Activated CD4-positive, alpha-beta T cell treated with anti-CD3 and anti-CD28 coated beads for 36 hours (primary cell): ENCODE measurements at regions not wholly inside any gene's neighbourhood (a gene's known extent, or its start where the extent isn't known, plus 50 kb on each side); places are given as distances from the start of the nearest gene placed in this dataset.

ENCODE experiments used
- ATAC-seq: fragments of 200-7000 bp; cut with Tn5 transposase; one replicate; pipeline ENCODE4 v1.10.0; 2021; ENCODE audit warnings: mild to moderate bottlenecking, moderate library complexity
- CTCF ChIA-PET: fragments of 350-600 bp; sonication (Branson Sonifier 250); formaldehyde crosslinking; loops from one replicate; lab custom pipeline; 2021; ENCODE audit warnings: antibody characterized with exemption; lab: Charles Lee
- POLR2A ChIA-PET: fragments of 350-600 bp; sonication (Branson Sonifier 250); formaldehyde crosslinking; loops from one replicate; lab custom pipeline; 2021; ENCODE audit warnings: antibody characterized with exemption, inconsistent platforms; lab: Charles Lee
- DNase-seq: peaks from one replicate; pipeline ENCODE4 v3.0.0-alpha.2; 2020
- H3K27ac Mint-ChIP-seq: one replicate; pipeline ENCODE4 v1.8.0; 2021; ENCODE audit warnings: mixed read lengths
- H3K27me3 Mint-ChIP-seq: one replicate; pipeline ENCODE4 v1.8.0; 2021; ENCODE audit warnings: mixed read lengths
- H3K36me3 Mint-ChIP-seq: one replicate; pipeline ENCODE4 v1.8.0; 2021; ENCODE audit warnings: low read depth, mixed read lengths
- H3K4me1 Mint-ChIP-seq: one replicate; pipeline ENCODE4 v1.8.0; 2021; ENCODE audit warnings: mixed read lengths
- H3K4me3 Mint-ChIP-seq: one replicate; pipeline ENCODE4 v1.8.0; 2021; ENCODE audit warnings: mild to moderate bottlenecking, moderate library complexity, mixed read lengths
- H3K9me3 Mint-ChIP-seq: one replicate; pipeline ENCODE4 v1.8.0; 2021; ENCODE audit warnings: low read depth, mixed read lengths
- intact Hi-C, 2 experiments: fragments of 100-400 bp; cut with DNase I in 1 of 2; cut with micrococcal nuclease in 1 of 2; formaldehyde crosslinking; loops; one replicate each; pipeline versions ENCODE4 v1.14.2 to v1.15.1; 2022 to 2024; cut with DNase I, micrococcal nuclease

DNA sequence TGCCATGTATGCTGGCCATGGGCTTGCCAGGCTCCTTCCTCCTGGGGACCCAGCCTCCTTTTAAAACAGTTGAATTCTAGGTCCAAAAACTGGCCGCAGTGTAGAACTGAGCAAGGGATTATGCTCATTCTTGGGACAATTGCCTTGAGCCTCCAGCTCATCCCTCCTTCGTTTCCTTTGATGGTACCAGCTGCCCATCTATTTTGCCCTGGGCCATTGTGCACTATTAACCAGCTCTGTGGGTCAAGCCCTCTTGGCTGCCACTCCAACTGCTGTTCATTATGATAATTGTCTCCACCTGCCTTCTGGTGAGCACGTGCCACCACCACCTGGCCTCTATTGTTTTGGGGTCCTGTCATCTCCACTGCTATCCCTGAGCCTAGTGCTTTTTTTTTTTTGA, 75.8 kb upstream of the SYN2 start:
- ChIA-PET CTCF (no interaction called here), POLR2A (no interaction called here)
- DNase-seq (no peak), ATAC-seq (no peak)
- Mint-ChIP-seq H3K27me3 (peaks cover 7% of the 10 kb centered on the region), H3K4me1 (no peaks in the 10 kb centered on the region), H3K4me3 (no peak overlapping the region), H3K36me3 (no peaks in the 10 kb centered on the region), H3K27ac (no peak overlapping the region), H3K9me3 (no peaks in the 10 kb centered on the region)
- intact Hi-C loops: no loop called here

GRCh38 chr3:11929531-11929930, 74.7 kb upstream of the SYN2 start:
- CTCF ChIA-PET: no interaction called here
- POLR2A ChIA-PET: no interaction called here
- no peak overlapping the region for H3K27ac Mint-ChIP-seq
- DNase-seq (no peak), ATAC-seq (no peak)
- H3K4me3 Mint-ChIP-seq: no peak overlapping the region
- H3K4me1 Mint-ChIP-seq: no peaks in the 10 kb centered on the region
- H3K27me3 Mint-ChIP-seq: peaks cover 7% of the 10 kb centered on the region
- H3K36me3 Mint-ChIP-seq: no peaks in the 10 kb centered on the region
- intact Hi-C loops: no loop called here
- H3K9me3 Mint-ChIP-seq: no peaks in the 10 kb centered on the region

DNA sequence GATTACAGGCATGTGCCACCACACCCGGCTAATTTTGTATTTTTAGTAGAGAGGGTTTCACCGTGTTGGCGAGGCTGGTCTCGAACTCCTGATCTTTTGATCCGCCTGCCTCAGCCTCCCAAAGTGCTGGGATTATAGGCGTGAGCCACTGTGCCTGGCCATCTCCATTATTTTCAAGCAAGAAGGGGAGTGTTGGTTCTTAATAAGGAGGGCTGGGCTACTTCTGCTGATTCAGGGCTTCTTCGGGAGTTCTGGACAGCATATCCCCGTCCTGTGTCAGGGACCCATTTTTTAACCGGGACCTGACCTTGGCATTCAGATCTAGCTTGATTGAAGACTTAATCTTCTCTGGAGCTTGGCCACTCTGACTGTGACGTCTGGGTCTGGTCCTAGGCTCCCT, 74.1 kb upstream of the SYN2 start:
- Mint-ChIP-seq H3K4me1 (no peaks in the 10 kb centered on the region), H3K4me3 (no peak overlapping the region), H3K27ac (no peak overlapping the region), H3K36me3 (no peaks in the 10 kb centered on the region), H3K9me3 (no peaks in the 10 kb centered on the region), H3K27me3 (peaks cover 7% of the 10 kb centered on the region)
- intact Hi-C loops: no loop called here
- ChIA-PET POLR2A (no interaction called here), CTCF (no interaction called here)
- ATAC-seq: no peak
- no peak for DNase-seq

GRCh38 chr3:11932636-11933035, 71.6 kb upstream of the SYN2 start:
- H3K9me3 Mint-ChIP-seq: no peaks in the 10 kb centered on the region
- no peak overlapping the region for H3K27ac Mint-ChIP-seq
- intact Hi-C loops: no loop called here
- POLR2A ChIA-PET: no interaction called here
- no peaks in the 10 kb centered on the region for H3K4me1 Mint-ChIP-seq
- CTCF ChIA-PET: no interaction called here
- ATAC-seq (no peak), DNase-seq (no peak)
- H3K4me3 Mint-ChIP-seq: no peak overlapping the region
- peaks cover 10% of the 10 kb centered on the region for H3K27me3 Mint-ChIP-seq
- H3K36me3 Mint-ChIP-seq: no peaks in the 10 kb centered on the region

DNA sequence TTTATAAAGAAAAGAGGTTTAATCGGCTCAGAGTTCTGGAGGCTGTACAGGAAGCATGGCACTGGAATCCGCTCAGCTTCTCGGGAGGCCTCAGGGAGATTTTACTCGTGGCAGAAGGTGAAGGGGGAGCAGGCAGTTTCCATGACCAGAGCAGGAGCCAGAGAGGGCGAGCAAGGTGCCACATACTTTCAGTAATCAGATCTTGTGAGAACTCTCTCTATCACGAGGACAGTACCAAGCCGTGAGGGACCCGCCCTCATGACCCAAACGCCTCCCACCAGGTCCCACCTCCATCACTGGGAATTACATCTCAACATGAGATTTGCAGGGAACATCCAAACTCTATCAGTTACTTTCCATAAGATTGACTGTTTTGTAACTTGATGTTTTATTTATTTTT, 70.7 kb upstream of the SYN2 start:
- Mint-ChIP-seq H3K27ac (no peak overlapping the region), H3K4me3 (no peak overlapping the region)
- DNase-seq: no peak

DNA sequence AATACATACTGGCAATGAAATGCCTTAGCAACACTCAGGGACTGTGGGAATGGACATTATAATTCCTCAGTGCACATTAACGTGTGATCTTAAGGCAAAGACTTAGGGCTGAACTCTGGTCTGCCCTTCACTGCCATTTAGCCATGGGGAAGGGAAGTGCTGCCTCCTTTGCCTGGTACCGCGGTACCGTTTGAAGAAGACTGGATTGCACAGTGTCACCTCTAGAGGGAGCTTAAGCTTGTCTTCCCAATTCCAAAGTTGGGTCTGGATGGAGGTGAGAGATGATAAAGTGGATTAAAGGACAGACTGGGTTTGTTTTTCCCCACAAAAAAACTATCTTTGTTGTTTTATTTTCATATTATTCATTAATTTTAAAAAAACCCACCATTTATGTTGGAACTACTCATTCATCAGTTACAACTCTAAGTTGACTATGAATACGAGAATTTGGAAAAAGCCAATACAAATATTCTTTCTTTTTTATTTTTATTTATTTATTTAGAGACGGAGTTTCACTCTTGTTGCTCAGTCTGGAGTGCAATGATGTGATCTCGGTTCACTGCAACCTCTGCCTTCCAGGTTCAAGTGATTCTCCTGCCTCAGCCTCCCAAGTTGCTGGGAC, 60.0 kb upstream of the SYN2 start:
- Mint-ChIP-seq H3K36me3 (no peaks in the 10 kb centered on the region), H3K4me1 (no peaks in the 10 kb centered on the region), H3K27ac (no peak overlapping the region), H3K27me3 (peaks cover 5% of the 10 kb centered on the region), H3K9me3 (peaks cover 2% of the 10 kb centered on the region), H3K4me3 (no peak overlapping the region)
- DNase-seq (no peak), ATAC-seq (no peak)
- intact Hi-C loops: no loop called here
- CTCF ChIA-PET: interaction anchor here (1.4 kb wide), 1 partner anchor 17 kb away, joined by 4 read pairs; no protein-coding TSS in a partner anchor
- POLR2A ChIA-PET: no interaction called here

More for the DNA sequence above, 70.7 kb upstream of the SYN2 start:
- no peak for ATAC-seq
- Mint-ChIP-seq H3K9me3 (no peaks in the 10 kb centered on the region), H3K36me3 (no peaks in the 10 kb centered on the region), H3K4me1 (no peaks in the 10 kb centered on the region), H3K27me3 (peaks cover 10% of the 10 kb centered on the region)
- ChIA-PET CTCF (no interaction called here), POLR2A (no interaction called here)
- intact Hi-C loops: no loop called here

DNA sequence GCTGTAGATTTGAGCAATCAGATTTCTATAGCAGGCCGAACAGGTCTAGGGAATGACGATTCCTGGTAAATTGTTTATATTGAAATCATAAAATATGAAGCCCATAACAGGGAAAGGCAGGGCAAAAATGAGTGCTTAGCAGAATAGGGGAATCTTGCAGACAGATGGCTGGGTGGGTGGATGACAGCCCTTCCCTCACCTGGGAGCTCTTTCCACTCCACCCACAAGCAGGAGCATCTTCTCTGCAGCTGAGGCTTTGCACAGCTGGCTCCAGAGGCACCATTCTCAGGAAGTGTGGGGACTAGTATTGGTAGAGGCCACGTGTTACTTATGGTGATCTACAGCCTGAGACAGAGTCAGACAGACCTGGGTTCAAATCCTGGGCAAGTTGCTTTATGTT, 55.9 kb upstream of the SYN2 start:
- Mint-ChIP-seq H3K4me3 (no peak overlapping the region), H3K4me1 (no peaks in the 10 kb centered on the region), H3K27me3 (peaks cover 15% of the 10 kb centered on the region), H3K27ac (no peak overlapping the region), H3K36me3 (no peaks in the 10 kb centered on the region), H3K9me3 (peaks cover 2% of the 10 kb centered on the region)
- intact Hi-C loops: no loop called here
- CTCF ChIA-PET: no interaction called here
- no peak for ATAC-seq
- POLR2A ChIA-PET: no interaction called here
- no peak for DNase-seq

- Mint-ChIP-seq H3K27ac (no peak overlapping the region), H3K27me3 (peaks cover 15% of the 10 kb centered on the region), H3K4me3 (no peak overlapping the region), H3K36me3 (no peaks in the 10 kb centered on the region), H3K9me3 (peaks cover 2% of the 10 kb centered on the region), H3K4me1 (no peaks in the 10 kb centered on the region)
- intact Hi-C loops: no loop called here
- ChIA-PET CTCF (no interaction called here), POLR2A (no interaction called here)
- no peak for ATAC-seq
- DNase-seq: no peak
Observed at GRCh38 chr3:11948866-11949265, 55.3 kb upstream of the SYN2 start.

GRCh38 chr3:11949351-11949750, 54.8 kb upstream of the SYN2 start:
- H3K4me1 Mint-ChIP-seq: no peaks in the 10 kb centered on the region

GRCh38 chr3:11950576-11950975, 53.6 kb upstream of the SYN2 start:
- no peaks in the 10 kb centered on the region for H3K9me3 Mint-ChIP-seq
- ChIA-PET CTCF (no interaction called here), POLR2A (no interaction called here)
- intact Hi-C loops: no loop called here
- H3K4me3 Mint-ChIP-seq: no peak overlapping the region
- DNase-seq (no peak), ATAC-seq (no peak)
- H3K27ac Mint-ChIP-seq: no peak overlapping the region
- H3K27me3 Mint-ChIP-seq: peaks cover 13% of the 10 kb centered on the region
- H3K4me1 Mint-ChIP-seq: no peaks in the 10 kb centered on the region
- H3K36me3 Mint-ChIP-seq: no peaks in the 10 kb centered on the region

More at GRCh38 chr3:11949351-11949750, 54.8 kb upstream of the SYN2 start:
- no peak overlapping the region for H3K27ac Mint-ChIP-seq
- CTCF ChIA-PET: no interaction called here
- POLR2A ChIA-PET: no interaction called here
- DNase-seq (no peak), ATAC-seq (no peak)
- H3K27me3 Mint-ChIP-seq: peaks cover 15% of the 10 kb centered on the region
- H3K4me3 Mint-ChIP-seq: no peak overlapping the region
- intact Hi-C loops: no loop called here
- H3K9me3 Mint-ChIP-seq: peaks cover 2% of the 10 kb centered on the region
- no peaks in the 10 kb centered on the region for H3K36me3 Mint-ChIP-seq

DNA sequence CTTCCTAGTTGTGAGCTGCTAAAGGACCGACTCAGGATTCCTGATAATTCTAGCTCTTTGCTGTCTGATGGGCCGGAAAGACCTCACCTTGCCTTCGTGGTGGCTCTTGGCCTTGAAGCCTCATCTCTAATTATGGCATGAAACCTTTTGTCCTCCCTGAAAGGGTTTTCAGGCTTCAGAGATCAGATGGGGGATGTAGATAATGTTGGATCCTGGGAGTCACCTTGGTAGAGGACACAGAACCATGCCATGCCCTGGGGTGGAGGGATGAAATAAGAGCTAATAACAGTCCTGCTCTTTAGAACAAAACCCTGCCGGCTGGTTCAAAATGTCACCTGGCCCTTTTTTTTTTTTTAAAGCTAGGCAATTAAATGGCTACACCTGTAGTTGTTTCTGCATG, 50.8 kb upstream of the SYN2 start:
- ATAC-seq (no peak), DNase-seq (no peak)
- Mint-ChIP-seq H3K27me3 (peaks cover 10% of the 10 kb centered on the region), H3K27ac (no peak overlapping the region), H3K9me3 (no peaks in the 10 kb centered on the region), H3K36me3 (no peaks in the 10 kb centered on the region), H3K4me3 (no peak overlapping the region), H3K4me1 (no peaks in the 10 kb centered on the region)
- intact Hi-C loops: no loop called here
- CTCF ChIA-PET: interaction anchor here (0.6 to 0.7 kb wide), 2 partner anchors 52 to 964 kb away, joined by 3 read pairs; no protein-coding TSS in a partner anchor
- POLR2A ChIA-PET: no interaction called here

DNA sequence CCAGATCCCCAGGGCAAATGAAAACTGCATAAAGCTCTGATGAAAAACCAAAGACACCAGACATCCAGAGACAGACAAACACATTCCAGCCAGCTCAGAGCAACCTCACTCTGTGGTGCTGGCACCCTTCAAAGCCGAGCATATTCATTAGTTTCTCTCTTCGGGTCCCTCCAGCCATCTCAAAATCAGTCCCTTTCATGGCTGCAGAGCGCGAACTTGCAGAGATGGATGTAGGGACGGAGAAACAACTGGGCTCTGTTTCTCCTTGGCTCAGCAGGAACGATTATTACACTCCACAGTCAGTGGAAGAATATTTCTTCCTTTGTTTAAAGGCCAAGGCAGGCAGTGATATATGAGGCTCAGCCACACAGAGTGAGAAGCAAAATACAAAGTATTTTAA, 50.4 kb upstream of the SYN2 start:
- intact Hi-C loops: no loop called here
- POLR2A ChIA-PET: no interaction called here
- Mint-ChIP-seq H3K36me3 (no peaks in the 10 kb centered on the region), H3K27ac (no peak overlapping the region), H3K27me3 (peaks cover 9% of the 10 kb centered on the region), H3K9me3 (no peaks in the 10 kb centered on the region), H3K4me1 (no peaks in the 10 kb centered on the region), H3K4me3 (no peak overlapping the region)
- DNase-seq (no peak), ATAC-seq (no peak)
- CTCF ChIA-PET: interaction anchor here (0.6 to 0.7 kb wide), 2 partner anchors 11 to 964 kb away, joined by 3 read pairs; no protein-coding TSS in a partner anchor
